HG03060 (cell line): ENCODE measurements at regions not wholly inside any gene's neighbourhood (a gene's known extent, or its start where the extent isn't known, plus 50 kb on each side); places are given as distances from the start of the nearest gene placed in this dataset.
"Not testable (repeated sequence)": the region's sequence is repeated elsewhere in the genome, so short reads cannot be mapped to it uniquely, and the experiment has no call there.

ENCODE experiments used
- ATAC-seq: cut with Tn5 transposase; IDR thresholded peaks from one replicate; pipeline ENCODE4 v1.9.1; 2021; ENCODE audit warnings: low read depth, moderate number of reproducible peaks; ENCODE audit not compliant: unreplicated experiment

GRCh38 chr17:51347851-51348584 is 87.7 kb downstream of the UTP18 start:
- no peak for ATAC-seq

DNA sequence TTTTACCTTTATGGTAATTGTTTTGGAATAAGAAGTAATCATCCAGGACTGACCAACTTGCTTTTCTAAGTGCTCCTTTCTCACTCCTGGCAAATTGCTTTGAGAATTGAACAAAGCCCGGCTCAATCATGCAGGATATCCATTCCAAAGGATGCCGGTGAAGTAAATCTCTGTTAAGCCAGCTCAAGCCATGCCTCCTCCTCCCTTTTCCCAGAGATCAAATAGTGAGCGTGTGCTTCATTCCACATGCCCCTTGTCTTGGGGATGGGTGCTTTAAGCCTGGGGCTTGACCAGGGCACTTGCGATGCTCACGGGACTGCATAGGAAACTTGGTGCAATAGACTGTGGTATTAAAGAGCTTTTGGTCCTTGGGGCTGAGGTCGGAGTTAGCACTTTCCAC is 90.7 kb downstream of the UTP18 start:
- no peak for ATAC-seq

GRCh38 chr17:51351890-51352289 is 91.5 kb downstream of the UTP18 start:
- ATAC-seq: no peak

- ATAC-seq: no peak
These were observed 92.5 kb downstream of the UTP18 start for GRCh38 chr17:51352798-51353197.

- ATAC-seq: no peak
These were observed 93.0 kb downstream of the UTP18 start for GRCh38 chr17:51353296-51353695.

DNA sequence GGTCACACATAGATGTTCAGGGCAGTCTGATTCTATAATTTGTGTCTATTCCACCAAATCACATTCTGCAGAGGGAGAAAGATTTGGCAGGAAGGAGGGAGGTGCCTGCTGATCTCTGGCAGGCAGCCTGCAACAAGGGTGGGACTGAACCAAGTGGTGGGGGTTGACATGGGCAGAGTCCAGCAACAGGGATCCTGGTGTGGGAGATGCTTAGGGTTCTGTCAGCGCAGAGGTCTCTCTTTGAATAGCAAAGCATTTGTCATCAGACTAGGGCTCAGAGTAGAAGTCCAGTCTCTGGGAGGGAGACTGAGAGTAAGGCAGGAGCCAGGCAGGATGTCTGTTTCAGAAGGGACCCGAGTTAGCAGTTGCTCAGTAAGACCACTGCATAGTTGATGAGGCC is 94.6 kb downstream of the UTP18 start:
- no peak for ATAC-seq

DNA sequence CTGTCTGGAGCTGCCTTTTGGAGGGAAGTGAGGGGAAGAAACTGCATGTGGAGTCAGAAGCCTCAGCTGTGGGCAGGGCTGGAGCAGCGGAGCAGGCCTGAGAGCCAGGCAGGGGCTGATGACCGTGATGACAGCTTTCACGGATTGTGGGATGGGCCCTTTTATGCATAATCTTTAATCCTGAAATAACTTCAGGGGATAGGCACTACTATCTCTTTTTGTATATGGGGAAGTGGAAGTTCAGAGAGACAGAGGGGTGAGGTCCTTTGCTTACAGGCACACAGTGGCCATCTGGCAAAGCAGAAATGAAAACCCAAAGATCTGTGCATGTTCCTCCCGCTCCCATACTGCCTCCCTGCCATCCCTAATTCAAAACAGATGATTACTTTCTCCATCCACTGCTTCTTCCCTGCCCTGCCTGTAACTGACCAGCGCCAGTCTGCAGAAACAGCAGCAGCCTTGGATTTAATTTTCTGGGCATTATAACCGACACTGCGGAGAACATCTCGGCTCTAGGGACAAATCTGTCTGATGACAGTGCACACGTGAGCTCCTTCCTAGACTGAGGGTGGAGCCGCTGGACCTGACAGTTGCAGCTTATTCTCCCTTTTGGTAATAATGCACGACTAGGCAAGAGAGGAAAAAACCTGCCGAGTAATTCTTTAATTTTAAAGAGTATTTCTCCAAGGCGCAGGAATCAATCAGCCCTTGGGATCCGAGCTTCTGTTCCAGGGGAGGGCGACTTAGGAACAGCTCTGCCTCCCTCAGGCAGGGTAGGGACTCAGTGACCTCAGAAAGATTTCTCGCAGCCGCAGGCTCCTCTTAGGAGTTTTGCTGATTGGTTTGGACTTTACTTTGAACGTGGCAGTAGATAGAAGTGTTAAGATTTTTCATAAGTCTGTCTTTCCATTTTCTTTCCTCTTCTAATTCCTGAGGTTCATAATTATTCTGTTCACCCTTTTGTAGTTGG is 95.4 kb downstream of the UTP18 start:
- ATAC-seq: no peak

DNA sequence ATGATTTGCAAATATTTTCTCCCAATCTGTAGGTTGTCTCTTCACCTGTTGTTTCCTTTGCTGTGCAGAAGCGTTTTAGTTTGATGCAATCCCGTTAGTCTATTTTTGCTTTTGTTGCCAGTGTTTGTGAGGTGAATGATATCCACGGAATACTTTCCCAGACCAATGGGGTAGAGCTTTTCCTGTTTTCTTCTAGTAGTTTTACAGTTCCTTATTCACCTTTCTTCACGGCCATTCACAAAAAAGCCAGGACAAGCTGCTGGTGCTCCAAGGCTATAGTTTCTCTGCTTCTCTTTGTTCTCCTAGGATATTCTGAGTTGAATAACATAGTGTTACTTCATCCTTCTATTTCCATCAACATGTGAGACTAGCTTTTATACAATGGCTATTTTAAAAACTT is 98.7 kb downstream of the UTP18 start:
- no peak for ATAC-seq

GRCh38 chr17:51362811-51363585 is 102.7 kb downstream of the UTP18 start:
- ATAC-seq: no peak

GRCh38 chr17:51365090-51365489 is 104.7 kb downstream of the UTP18 start:
- no peak for ATAC-seq

GRCh38 chr17:51366866-51367265 is 106.5 kb downstream of the UTP18 start:
- ATAC-seq: no peak

- not testable (repeated sequence) for ATAC-seq
These were observed 107.5 kb downstream of the UTP18 start for GRCh38 chr17:51367836-51368235.

DNA sequence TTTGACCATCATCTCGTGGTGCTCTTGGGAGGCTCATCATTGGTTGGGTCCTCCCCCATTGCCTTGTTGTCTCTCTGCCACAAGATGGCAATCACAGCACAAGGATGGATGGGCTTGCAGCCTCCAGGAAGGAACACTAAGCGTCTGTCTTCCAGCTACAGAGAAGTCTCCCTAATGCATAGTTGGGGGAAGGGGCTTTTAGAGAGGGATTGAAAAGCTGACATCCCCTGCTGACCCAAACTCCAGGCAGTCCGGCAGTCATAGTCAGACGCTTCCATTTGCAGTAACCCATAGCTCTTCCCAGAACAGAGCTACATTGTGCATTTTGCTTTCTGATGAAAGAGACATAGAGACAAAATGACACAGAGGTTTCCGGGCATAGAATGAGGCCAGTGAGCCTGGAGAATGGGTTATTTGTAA is 111.4 kb downstream of the UTP18 start:
- ATAC-seq: no peak

GRCh38 chr17:51372345-51373004 is 112.1 kb downstream of the UTP18 start:
- peak; percentile 87 for ATAC-seq

GRCh38 chr17:51373489-51374152 is 113.3 kb downstream of the UTP18 start:
- no peak for ATAC-seq

DNA sequence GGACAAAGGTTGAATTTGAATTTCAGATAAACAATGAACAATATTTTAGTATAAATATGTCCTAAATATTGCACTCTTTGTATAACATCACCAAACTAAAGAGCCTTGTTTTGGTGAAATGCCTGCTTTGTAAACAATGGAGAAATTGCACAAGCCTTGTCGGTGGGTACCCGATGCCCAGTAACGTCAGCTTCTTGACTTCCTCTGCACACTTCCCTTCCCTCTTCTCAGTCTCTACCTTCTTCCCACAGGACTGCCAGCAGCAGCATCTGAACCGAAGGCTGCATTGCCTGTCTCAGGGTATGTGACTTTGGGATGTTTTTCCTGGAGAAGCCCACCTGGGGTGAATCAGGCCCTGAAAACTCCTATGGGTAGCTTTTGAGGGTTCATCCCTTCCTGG is 113.9 kb downstream of the UTP18 start:
- no peak for ATAC-seq

- ATAC-seq: no peak
These were observed 115.4 kb downstream of the UTP18 start for GRCh38 chr17:51375771-51376170.

DNA sequence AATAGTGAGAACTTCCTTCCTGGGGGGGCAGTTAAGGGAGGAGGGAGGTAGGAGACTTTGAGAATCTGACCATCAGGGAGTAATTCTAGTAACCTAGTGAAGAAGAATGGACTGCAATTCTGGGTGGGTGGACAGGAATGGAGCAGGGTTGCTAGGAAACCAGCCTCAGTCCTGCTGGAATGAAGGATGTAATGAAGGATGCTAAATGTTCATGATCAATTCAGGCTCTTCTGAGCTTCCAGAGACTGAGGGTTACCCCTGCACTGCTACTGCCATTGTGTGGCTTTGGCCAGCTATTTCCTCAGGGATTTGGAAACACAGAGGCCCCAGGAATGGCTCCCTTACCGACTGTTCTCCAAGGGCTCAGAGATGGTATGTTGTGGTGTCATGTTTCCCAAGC is 116.4 kb downstream of the UTP18 start:
- ATAC-seq: no peak

- no peak for ATAC-seq
These were observed 120.9 kb downstream of the UTP18 start for GRCh38 chr17:51381262-51381661.

GRCh38 chr17:51385208-51385607 is 124.9 kb downstream of the UTP18 start:
- ATAC-seq: no peak
